AG09309 (cell line): ENCODE measurements at regions not wholly inside any gene's neighbourhood (a gene's known extent, or its start where the extent isn't known, plus 50 kb on each side); places are given as distances from the start of the nearest gene placed in this dataset.

ENCODE experiments used
- DNase-seq: peaks from one replicate; pipeline ENCODE4 v3.0.0-alpha.2; 2010; ENCODE audit warnings: low read depth
- H3K4me3 ChIP-seq: 2 replicates; pipeline ENCODE4 v1.5.1; 2011; ENCODE audit warnings: mild to moderate bottlenecking, low read depth, low read length, moderate library complexity; ENCODE audit not compliant: control insufficient read depth
- TF ChIP-seq, protein P1 (sequence below): IDR thresholded peaks from 2 replicates; pipeline ENCODE4 v1.5.1; 2011; ENCODE audit warnings: mild to moderate bottlenecking, low read depth, low read length, inconsistent platforms; ENCODE audit not compliant: insufficient read depth, control insufficient read depth; ENCODE audit errors: missing control alignments

GRCh38 chr12:97203408-97203807 is 259.2 kb upstream of the RMST start:
- DNase-seq = no peak
- TF ChIP-seq, protein P1, sequence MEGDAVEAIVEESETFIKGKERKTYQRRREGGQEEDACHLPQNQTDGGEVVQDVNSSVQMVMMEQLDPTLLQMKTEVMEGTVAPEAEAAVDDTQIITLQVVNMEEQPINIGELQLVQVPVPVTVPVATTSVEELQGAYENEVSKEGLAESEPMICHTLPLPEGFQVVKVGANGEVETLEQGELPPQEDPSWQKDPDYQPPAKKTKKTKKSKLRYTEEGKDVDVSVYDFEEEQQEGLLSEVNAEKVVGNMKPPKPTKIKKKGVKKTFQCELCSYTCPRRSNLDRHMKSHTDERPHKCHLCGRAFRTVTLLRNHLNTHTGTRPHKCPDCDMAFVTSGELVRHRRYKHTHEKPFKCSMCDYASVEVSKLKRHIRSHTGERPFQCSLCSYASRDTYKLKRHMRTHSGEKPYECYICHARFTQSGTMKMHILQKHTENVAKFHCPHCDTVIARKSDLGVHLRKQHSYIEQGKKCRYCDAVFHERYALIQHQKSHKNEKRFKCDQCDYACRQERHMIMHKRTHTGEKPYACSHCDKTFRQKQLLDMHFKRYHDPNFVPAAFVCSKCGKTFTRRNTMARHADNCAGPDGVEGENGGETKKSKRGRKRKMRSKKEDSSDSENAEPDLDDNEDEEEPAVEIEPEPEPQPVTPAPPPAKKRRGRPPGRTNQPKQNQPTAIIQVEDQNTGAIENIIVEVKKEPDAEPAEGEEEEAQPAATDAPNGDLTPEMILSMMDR = no peak
- no peak overlapping the region for H3K4me3 ChIP-seq

- TF ChIP-seq, protein P1 = no peak
- no peak for DNase-seq
- no peak overlapping the region for H3K4me3 ChIP-seq
Observed at GRCh38 chr12:97209997-97210396, 252.6 kb upstream of the RMST start.

DNA sequence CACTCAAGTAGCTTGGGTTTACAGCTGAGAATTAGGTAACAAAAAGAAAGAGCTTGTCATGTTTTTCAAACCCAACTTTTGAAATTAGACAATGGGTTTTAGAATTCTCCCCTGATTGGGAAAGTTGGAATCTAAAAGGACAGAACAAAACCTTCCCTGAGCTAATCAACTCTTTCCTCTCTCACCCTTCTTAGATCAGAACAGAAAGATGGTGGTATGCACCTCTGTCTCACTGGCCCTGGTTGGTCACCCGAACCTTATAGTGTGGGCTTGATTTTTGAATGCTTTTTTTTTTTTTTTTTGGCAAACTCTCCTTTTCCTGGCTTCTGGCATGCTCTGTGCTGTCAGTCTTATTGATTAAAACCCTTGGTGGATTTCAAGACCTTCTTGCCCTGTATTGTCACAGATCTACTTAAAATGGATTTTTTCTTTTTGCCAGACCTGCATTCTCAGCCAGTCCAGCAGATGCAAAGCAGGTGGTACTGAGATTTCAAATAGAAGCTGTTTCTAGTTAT is 251.1 kb upstream of the RMST start:
- no peak for DNase-seq
- TF ChIP-seq, protein P1 = no peak

DNA sequence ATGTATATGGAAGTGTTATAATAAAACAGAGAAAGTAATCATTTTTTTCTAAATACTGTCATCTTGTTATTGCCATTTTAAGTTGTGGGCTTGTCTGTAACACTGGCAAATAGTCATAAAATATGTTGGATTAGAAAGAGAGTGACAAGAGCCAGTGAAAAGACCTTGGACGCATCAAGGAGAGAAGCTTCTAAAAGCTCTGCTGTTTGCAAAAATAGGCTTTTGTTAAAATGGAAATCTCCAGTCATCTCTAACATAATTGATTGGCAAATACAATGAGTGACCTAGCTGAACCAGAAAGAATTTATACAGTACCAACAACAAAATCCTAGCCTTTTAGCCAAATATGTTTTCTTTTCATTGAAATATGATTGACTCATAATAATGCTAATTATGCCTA is 245.8 kb upstream of the RMST start:
- TF ChIP-seq, protein P1 = no peak
- DNase-seq = no peak
- H3K4me3 ChIP-seq = no peak overlapping the region

More for the DNA sequence above, 251.1 kb upstream of the RMST start:
- no peak overlapping the region for H3K4me3 ChIP-seq

DNA sequence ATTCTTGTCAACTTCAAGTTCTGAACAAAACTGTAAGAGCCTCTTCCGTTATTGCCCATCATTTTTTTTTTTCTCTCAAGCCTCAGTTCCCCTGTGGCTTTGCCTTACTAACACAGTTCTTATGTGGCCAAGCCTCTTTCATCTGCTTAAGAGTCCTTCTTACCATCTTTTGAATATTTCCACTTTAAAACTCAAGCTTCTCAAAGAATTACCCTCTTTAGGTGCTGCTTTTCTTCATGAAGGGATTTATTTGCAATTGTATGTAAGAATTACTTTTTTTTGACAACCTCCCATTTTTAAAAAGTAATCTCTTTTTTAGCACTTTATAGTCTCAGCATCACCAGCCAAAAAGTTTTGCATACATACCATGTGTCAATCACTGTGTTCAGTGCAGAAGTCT is 240.2 kb upstream of the RMST start:
- TF ChIP-seq, protein P1 = no peak
- no peak for DNase-seq
- H3K4me3 ChIP-seq = no peak overlapping the region

DNA sequence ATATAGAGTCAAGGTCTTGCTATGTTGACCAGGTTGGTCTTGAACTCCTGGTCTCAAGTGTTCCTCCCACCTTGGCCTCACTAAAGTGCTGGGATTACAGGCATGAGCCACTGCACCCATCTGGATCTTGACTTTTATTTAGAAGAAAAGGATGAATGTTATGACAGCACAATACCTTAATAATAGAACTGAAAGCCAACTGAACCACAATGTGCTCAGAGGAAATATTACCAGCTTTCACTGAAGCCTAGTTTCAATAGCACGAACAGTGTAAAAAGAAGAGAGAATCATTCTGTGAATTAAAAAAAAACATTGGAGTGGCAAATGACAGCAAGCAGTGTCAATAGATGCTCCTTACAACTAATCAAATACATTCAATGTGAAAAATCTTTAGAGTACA is 239.2 kb upstream of the RMST start:
- TF ChIP-seq, protein P1 = no peak
- DNase-seq = no peak
- H3K4me3 ChIP-seq = no peak overlapping the region

- no peak overlapping the region for H3K4me3 ChIP-seq
- TF ChIP-seq, protein P1 = no peak
- no peak for DNase-seq
Observed at GRCh38 chr12:97229004-97229403, 233.6 kb upstream of the RMST start.
